ENCODE measurements at regions not wholly inside any gene's neighbourhood (a gene's known extent, or its start where the extent isn't known, plus 50 kb on each side); places are given as distances from the start of the nearest gene placed in this dataset.

GRCh38 chr2:136522724-136523123 lies 242.6 kb upstream of the THSD7B start:
- Histone ChIP-seq H3K4me1 (replicated peaks in 1 of 2; ENCODE audit: control insufficient read depth in 2 of 2, insufficient read depth in 2 of 2, low read length in 2 of 2) (no peaks in the 10 kb centered on the region), H3K36me3 (ENCODE audit: control insufficient read depth, insufficient read depth, low read length) (no peaks in the 10 kb centered on the region), H3K9me1 (ENCODE audit: control insufficient read depth, insufficient read depth, low read length) (peaks cover 2% of the 10 kb centered on the region), H3K4me3 (no peak overlapping the region), H3K4me2 (ENCODE audit: insufficient read depth, low read length) (no peak overlapping the region), H3K9ac (ENCODE audit: insufficient read depth in 1 of 2, low read depth in 2 of 2, low read length in 2 of 2) (no peak overlapping the region), H3K27me3 (ENCODE audit: control insufficient read depth in 2 of 2, insufficient read depth in 2 of 2, low read length in 2 of 2) (no peaks in the 10 kb centered on the region), H2AFZ (ENCODE audit: low read depth, low read length) (no peak overlapping the region), H4K20me1 (replicated peaks; ENCODE audit: control insufficient read depth, insufficient read depth, low read length) (no peaks in the 10 kb centered on the region), H3K9me3 (replicated peaks; ENCODE audit: control insufficient read depth, insufficient read depth, low read depth, low read length) (no peaks in the 10 kb centered on the region), H3K79me2 (ENCODE audit: control insufficient read depth, insufficient read depth, low read length) (no peaks in the 10 kb centered on the region), H3K27ac (ENCODE audit: extremely low read depth, low read depth, low read length) (no peak overlapping the region)
- no peak for DNase-seq (ENCODE audit: extremely low read depth in 1 of 4, low spot score in 3 of 4)
- ChIA-PET POLR2A (no interaction called here), CTCF (ENCODE audit: low intra/inter-chr PET ratio) (no interaction called here)
- ATAC-seq = no peak
- in situ Hi-C loops (cut with MboI) (no loop called here), intact Hi-C loops (cut with micrococcal nuclease) (no loop called here)
- no peak for FAIRE-seq
- BruUV-seq (replicated peaks) = no TSS peak
- TF ChIP-seq MXD1 (CRISPR knock-in tag; IDR thresholded peaks at IDR 0.05; ENCODE audit: borderline replicate concordance, poor library complexity, severe bottlenecking) (no peak), MAFF (IDR thresholded peaks at IDR 0.05; ENCODE audit: low read length) (no peak), CUX1 (CRISPR knock-in tag; IDR thresholded peaks at IDR 0.05) (no peak), U2AF2 (optimal IDR thresholded peaks at IDR 0.05; ENCODE audit: low read depth, low read length) (no peak), CBX2 (IDR thresholded peaks at IDR 0.05; ENCODE audit: insufficient read depth, low read length, poor library complexity, severe bottlenecking) (no peak), BCLAF1 (IDR thresholded peaks at IDR 0.05; ENCODE audit: borderline replicate concordance in 1 of 2, control insufficient read depth in 1 of 2, low read depth in 2 of 2, low read length in 1 of 2) (no peak), JUN (IDR thresholded peaks at IDR 0.05; ENCODE audit: borderline replicate concordance, low read depth, low read length) (no peak), JUN (CRISPR knock-in tag; IDR thresholded peaks at IDR 0.05; ENCODE audit: borderline replicate concordance) (no peak), ATF1 (CRISPR knock-in tag; IDR thresholded peaks at IDR 0.05) (no peak), ATF1 (tag; IDR thresholded peaks at IDR 0.05) (no peak)
- 0% methylated on average over 6 of the region's 6 CpGs for WGBS (ENCODE audit: insufficient coverage, low coverage, missing lambda C conversion rate)
